ENCODE measurements at regions not wholly inside any gene's neighbourhood (a gene's known extent, or its start where the extent isn't known, plus 50 kb on each side); places are given as distances from the start of the nearest gene placed in this dataset.

DNA sequence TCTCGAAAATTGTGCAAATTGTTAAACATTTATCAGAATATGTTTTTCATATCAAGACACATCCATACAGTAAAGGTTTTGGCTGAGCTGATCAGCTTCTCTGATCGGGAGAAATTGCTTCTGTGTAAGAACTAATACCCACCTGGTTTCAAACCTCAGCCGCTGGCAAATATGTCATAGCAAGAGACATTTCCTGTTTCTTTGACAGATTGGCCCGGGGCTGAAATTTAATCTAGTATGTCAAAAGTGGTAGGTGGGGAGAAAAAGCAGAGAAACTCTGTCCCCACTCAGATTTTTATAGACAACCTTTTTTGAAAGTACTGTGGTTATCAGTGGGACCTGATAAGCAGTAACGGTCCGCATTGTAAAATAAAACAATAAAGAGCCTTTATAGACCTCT is 88.8 kb upstream of the SLC24A5 start:
- TF ChIP-seq, protein P1, sequence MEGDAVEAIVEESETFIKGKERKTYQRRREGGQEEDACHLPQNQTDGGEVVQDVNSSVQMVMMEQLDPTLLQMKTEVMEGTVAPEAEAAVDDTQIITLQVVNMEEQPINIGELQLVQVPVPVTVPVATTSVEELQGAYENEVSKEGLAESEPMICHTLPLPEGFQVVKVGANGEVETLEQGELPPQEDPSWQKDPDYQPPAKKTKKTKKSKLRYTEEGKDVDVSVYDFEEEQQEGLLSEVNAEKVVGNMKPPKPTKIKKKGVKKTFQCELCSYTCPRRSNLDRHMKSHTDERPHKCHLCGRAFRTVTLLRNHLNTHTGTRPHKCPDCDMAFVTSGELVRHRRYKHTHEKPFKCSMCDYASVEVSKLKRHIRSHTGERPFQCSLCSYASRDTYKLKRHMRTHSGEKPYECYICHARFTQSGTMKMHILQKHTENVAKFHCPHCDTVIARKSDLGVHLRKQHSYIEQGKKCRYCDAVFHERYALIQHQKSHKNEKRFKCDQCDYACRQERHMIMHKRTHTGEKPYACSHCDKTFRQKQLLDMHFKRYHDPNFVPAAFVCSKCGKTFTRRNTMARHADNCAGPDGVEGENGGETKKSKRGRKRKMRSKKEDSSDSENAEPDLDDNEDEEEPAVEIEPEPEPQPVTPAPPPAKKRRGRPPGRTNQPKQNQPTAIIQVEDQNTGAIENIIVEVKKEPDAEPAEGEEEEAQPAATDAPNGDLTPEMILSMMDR (IDR thresholded peaks at IDR 0.05) = no peak
- Histone ChIP-seq H2AFZ (ENCODE audit: insufficient read depth, low read depth, low read length, poor library complexity, severe bottlenecking) (no peak overlapping the region), H3K9me3 (replicated peaks in 1 of 2; ENCODE audit: control insufficient read depth in 1 of 2, insufficient read depth in 1 of 2, low read length in 2 of 2) (no peaks in the 10 kb centered on the region), H3K36me3 (replicated peaks in 1 of 2; ENCODE audit: control insufficient read depth in 1 of 2, insufficient read depth in 2 of 2, low read length in 2 of 2) (no peaks in the 10 kb centered on the region), H3K4me2 (replicated peaks; ENCODE audit: extremely low read depth, low read length, poor library complexity, severe bottlenecking) (no peak overlapping the region), H4K20me1 (ENCODE audit: insufficient read depth, low read length) (no peaks in the 10 kb centered on the region), H3K4me3 (replicated peaks in 1 of 3; ENCODE audit: low read depth in 2 of 3, low read length in 3 of 3) (no peak overlapping the region), H3K27me3 (ENCODE audit: control insufficient read depth in 2 of 2, insufficient read depth in 2 of 2, low read length in 2 of 2) (no peaks in the 10 kb centered on the region), H3K79me2 (ENCODE audit: insufficient read depth, low read length) (no peaks in the 10 kb centered on the region), H3K27ac (ENCODE audit: low read depth in 1 of 2, low read length in 2 of 2) (no peak overlapping the region), H3K4me1 (ENCODE audit: control insufficient read depth in 1 of 2, insufficient read depth in 2 of 2, low read length in 2 of 2) (no peaks in the 10 kb centered on the region), H3K9ac (ENCODE audit: insufficient read depth, low read length, poor library complexity, severe bottlenecking) (no peak overlapping the region)
- Mint-ChIP-seq H3K27me3 (ENCODE audit: low read depth in 3 of 3) (peaks cover 10 to 16% (median 12%) of the 10 kb centered on the region in 3 donors), H3K36me3 (no peaks in the 10 kb centered on the region), H3K4me1 (no peaks in the 10 kb centered on the region), H3K9me3 (peaks cover 0 to 7% (median 0%) of the 10 kb centered on the region in 7 donors), H3K27ac (no peak overlapping the region), H3K4me3 (no peak overlapping the region)
- intact Hi-C loops (cut with micrococcal nuclease) = no loop called here
- 80% methylated on average over 1 of the region's 6 CpGs for WGBS (ENCODE audit: insufficient coverage)
- DNase-seq = no peak

DNA sequence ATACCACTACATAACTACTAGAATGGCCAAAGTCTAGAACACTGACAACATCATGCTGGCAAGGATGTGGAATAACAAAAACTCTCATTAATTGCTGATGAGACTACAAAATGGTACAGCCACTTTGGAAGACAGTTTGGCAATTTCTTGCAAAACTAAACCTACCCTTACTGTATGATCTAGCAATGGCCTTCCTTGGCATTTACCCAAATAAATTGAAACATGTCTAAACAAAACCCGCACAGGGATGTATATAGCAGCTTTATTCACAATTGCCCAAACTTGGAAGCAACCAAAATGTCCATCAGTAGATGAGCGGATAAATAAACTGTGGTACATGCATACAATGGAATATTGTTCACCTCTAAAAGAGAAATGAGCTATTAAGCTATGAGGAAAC is 87.9 kb upstream of the SLC24A5 start:
- H3K9me3 ChIP-seq (replicated peaks in 1 of 2; ENCODE audit: control insufficient read depth in 1 of 2, insufficient read depth in 1 of 2, low read length in 2 of 2) = no peaks in the 10 kb centered on the region
- no peak overlapping the region for H3K9ac ChIP-seq (ENCODE audit: insufficient read depth, low read length, poor library complexity, severe bottlenecking)
- no peaks in the 10 kb centered on the region for H3K36me3 ChIP-seq (replicated peaks in 1 of 2; ENCODE audit: control insufficient read depth in 1 of 2, insufficient read depth in 2 of 2, low read length in 2 of 2)
- H3K27ac Mint-ChIP-seq = no peak overlapping the region
- no peaks in the 10 kb centered on the region for H3K36me3 Mint-ChIP-seq
- H3K27me3 ChIP-seq (ENCODE audit: control insufficient read depth in 2 of 2, insufficient read depth in 2 of 2, low read length in 2 of 2) = no peaks in the 10 kb centered on the region
- no peak overlapping the region for H2AFZ ChIP-seq (ENCODE audit: insufficient read depth, low read depth, low read length, poor library complexity, severe bottlenecking)
- no peaks in the 10 kb centered on the region for H3K4me1 ChIP-seq (ENCODE audit: control insufficient read depth in 1 of 2, insufficient read depth in 2 of 2, low read length in 2 of 2)
- H3K4me3 ChIP-seq (replicated peaks in 1 of 3; ENCODE audit: low read depth in 2 of 3, low read length in 3 of 3) = no peak overlapping the region
- intact Hi-C loops (cut with micrococcal nuclease) = no loop called here
- H3K79me2 ChIP-seq (ENCODE audit: insufficient read depth, low read length) = no peaks in the 10 kb centered on the region
- no peak for DNase-seq
- no CpG with 5 or more reads among the region's 2 CpGs for WGBS (ENCODE audit: insufficient coverage)
- no peak overlapping the region for H3K27ac ChIP-seq (ENCODE audit: low read depth in 1 of 2, low read length in 2 of 2)
- no peak overlapping the region for H3K4me2 ChIP-seq (replicated peaks; ENCODE audit: extremely low read depth, low read length, poor library complexity, severe bottlenecking)
- no peaks in the 10 kb centered on the region for H4K20me1 ChIP-seq (ENCODE audit: insufficient read depth, low read length)
- H3K9me3 Mint-ChIP-seq = peaks cover 0 to 7% (median 0%) of the 10 kb centered on the region in 7 donors
- no peaks in the 10 kb centered on the region for H3K4me1 Mint-ChIP-seq
- peaks cover 11 to 15% (median 12%) of the 10 kb centered on the region in 3 donors for H3K27me3 Mint-ChIP-seq (ENCODE audit: low read depth in 3 of 3)
- TF ChIP-seq, protein P1 (IDR thresholded peaks at IDR 0.05) = no peak
- H3K4me3 Mint-ChIP-seq = no peak overlapping the region

Data from CD14-positive monocyte (primary cell).